Hematopoietic multipotent progenitor cell treated with erythropoietin and hydrocortisone succinate and interleukin-3 and kit ligand, for 4 days (in vitro differentiated cells): ENCODE measurements at regions not wholly inside any gene's neighbourhood (a gene's known extent, or its start where the extent isn't known, plus 50 kb on each side); places are given as distances from the start of the nearest gene placed in this dataset.

Source experiments
- DNase-seq: peaks from one replicate; pipeline ENCODE4 v3.0.0-alpha.2; 2015

DNA sequence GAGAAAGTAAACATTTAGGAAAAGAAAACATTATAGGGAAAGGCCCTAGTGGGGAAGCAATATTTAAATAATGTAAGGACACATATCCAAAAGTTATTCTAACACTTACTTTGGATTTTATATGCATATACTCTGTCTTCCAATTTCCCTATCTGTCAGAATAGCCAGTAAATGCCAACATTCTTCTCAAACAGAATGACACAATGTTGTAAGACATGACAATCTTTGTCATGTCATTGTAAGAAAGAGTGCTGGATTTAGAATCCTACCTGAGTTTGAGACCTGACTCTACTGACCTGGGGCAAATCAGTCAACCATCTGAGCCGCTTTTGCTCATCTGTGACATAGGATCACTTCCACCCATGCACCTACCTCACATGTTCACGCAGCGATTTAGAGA, 198.3 kb downstream of the PHLDA1 start:
- no peak for DNase-seq

- DNase-seq: peak; percentile 3
These were observed 200.2 kb downstream of the PHLDA1 start for GRCh38 chr12:75831402-75831801.

DNA sequence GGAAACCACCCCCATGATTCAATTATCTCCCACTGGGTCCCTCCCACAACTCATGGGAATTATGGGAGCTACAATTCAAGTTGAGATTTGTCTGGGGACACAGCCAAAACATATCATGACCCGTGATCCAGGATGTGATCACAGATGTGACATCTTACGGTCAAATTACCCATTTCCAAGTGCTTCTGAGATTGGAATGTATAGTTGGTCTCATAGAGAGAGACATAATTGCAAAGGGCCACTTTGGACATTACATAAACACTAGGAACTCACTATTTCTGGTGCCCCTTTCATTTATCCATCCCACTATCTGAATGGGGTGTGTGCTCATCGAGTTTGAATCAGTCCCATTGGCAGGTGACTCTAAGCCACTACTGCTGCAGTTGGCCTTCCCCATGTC, 204.5 kb downstream of the PHLDA1 start:
- no peak for DNase-seq

DNA sequence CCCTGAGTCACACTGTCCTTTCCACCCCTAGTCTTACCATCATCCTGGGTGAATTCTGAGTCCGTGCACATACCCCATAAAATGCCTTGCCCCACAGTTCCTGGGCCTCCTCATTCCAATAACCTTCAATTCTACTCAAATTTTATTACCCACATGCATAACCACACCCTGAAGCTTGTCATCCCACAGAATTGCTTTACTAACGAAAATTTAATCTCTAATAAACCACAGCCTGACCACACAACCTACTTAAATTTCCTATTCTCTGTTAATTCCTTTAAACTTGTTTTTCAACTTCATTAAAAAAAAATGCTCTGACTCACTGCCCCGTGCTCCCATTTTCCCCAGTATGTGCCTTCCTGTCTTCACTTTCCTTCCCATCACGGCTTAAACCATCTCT, 205.9 kb downstream of the PHLDA1 start:
- peak; percentile 1 for DNase-seq

DNA sequence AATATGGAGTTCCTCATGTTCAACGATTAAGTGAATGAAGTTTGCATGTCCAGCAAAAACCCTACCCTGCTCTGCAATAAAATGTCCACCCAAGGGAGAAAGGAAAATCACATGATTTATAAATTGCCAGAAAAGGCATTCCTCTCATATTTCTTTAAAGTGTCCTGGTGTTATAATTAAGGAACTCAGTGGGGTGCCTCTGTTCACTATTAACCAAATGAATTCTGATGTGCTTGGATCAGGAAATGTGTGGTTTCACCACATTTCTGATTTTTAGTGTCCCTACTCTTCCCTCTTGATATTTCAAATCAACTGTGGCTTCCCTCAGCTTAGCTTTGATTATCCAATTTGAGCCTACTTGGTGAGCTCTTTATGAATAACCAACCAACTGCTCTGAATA, 208.1 kb downstream of the PHLDA1 start:
- DNase-seq: no peak

DNA sequence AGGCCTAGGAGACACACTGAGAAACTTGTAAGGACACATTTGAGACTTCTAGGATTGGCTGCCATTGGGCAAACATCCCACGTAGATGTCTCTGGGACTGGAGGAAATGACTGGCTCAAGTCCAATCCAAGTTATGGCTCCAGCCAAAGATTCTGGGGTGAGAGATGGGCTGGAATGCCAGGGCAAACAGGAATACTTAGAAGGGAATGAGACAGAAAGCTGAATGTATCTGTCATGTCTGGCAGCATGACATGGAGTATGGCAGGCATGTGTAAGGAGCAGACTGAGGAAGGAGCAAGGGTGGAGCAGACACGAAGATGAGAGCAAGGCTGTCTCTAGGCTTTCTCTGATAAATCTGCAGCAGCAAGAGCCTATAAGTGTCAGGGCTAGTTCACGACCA, 209.2 kb downstream of the PHLDA1 start:
- no peak for DNase-seq

- no peak for DNase-seq
These were observed 210.6 kb downstream of the PHLDA1 start for GRCh38 chr12:75820848-75821578.

- no peak for DNase-seq
These were observed 211.5 kb downstream of the PHLDA1 start for GRCh38 chr12:75820071-75820470.

GRCh38 chr12:75819512-75819911, 212.1 kb downstream of the PHLDA1 start:
- no peak for DNase-seq

DNA sequence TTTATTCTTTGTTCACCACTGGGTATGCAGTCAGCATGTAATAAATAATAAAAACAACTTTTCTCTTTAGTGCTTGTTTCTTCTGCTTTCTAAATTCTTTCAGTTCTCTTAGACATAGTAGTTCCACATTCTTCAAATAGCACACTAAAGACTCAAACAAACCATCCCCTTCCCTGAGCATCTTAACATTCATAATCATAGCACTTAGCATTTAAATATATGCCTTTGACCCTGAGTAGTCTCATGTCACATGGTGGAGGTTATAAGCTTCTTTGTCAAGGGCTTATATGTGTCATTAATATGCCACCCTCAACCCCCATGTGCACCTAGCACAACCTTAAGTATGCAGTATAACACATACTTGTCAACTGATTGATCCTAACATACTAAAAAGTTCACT, 212.7 kb downstream of the PHLDA1 start:
- DNase-seq: no peak

DNA sequence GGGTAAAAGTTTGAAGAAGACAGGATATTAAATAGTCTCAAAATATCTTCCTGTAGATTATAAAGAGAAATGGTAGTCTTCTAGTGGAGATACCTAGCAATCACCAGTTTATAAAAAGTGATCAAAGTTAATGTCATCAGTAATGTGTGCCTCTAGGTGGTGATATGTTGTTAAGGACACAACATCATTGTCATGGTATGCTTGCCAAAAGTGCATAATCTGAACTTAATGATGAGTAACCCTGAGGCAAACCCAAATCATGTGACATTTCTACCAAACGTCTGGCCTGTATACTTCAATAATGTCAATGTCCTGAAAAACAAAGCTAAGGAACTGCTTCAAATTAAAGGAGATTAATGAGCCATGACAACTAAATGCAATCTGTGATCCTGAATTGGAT, 214.7 kb downstream of the PHLDA1 start:
- peak; percentile 42 for DNase-seq

DNA sequence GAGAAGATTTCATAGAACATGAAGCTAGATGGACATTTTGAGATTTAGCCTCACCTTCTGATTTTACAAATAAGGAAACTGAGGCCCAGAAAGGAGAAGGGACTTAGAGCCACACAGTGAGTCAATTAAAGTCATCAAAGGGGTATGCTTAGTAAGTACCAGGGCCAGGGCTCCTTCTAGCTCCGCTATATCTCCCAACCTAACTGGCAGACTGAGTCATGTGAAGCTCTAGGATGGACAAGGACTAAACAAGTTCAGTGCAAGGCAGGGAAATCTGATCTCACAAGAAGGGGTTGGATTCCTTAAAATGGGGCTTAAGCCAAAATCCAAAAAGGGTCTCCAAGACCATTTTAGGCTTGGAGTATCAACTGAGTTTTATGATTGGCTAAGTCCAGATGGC, 215.8 kb downstream of the PHLDA1 start:
- DNase-seq: no peak

GRCh38 chr12:75814851-75815754, 216.5 kb downstream of the PHLDA1 start:
- DNase-seq: peak; percentile 27

- DNase-seq: no peak
These were observed 218.5 kb downstream of the PHLDA1 start for GRCh38 chr12:75813072-75813471.

- DNase-seq: no peak
These were observed 219.1 kb downstream of the PHLDA1 start for GRCh38 chr12:75812271-75813018.

- no peak for DNase-seq
These were observed 221.8 kb downstream of the PHLDA1 start for GRCh38 chr12:75809746-75810145.

DNA sequence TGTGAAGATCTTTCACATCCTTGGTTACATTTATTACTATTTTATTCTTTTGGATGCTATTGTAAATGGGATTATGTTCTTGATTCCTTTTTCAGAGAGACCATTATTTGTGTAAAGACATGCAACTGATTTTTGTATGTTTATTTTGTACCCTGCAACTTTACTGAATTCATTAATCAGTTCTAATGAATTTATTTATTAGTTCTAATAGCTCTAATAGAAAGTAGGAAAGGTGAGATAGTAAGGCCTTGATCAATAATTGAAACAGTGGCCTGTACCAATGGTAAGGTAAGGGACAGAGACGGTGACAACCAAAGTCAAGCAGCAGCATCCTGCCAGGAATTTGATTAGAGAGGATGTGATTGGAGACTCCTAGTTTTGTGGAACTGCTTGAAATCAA, 224.1 kb downstream of the PHLDA1 start:
- no peak for DNase-seq

- DNase-seq: no peak
These were observed 225.7 kb downstream of the PHLDA1 start for GRCh38 chr12:75805905-75806304.

DNA sequence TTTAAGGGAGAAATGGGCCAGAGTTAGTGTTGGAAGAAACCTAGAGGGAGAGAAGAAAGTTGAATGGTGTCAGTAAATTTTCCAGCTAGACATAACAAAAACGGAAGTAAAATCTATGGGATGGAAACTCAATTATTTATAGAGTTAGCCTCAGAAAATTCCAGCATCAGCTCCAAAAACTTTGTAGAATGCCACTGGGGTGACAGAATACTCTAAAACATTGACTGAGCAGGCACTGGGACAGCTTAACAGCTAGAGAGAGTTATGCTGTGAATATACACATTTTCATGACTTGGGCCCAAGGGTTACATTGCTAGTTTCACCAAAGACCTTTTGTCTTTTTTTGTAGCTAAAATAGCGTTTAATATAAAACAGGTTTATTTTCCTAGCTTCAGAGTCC, 226.3 kb downstream of the PHLDA1 start:
- DNase-seq: no peak

DNA sequence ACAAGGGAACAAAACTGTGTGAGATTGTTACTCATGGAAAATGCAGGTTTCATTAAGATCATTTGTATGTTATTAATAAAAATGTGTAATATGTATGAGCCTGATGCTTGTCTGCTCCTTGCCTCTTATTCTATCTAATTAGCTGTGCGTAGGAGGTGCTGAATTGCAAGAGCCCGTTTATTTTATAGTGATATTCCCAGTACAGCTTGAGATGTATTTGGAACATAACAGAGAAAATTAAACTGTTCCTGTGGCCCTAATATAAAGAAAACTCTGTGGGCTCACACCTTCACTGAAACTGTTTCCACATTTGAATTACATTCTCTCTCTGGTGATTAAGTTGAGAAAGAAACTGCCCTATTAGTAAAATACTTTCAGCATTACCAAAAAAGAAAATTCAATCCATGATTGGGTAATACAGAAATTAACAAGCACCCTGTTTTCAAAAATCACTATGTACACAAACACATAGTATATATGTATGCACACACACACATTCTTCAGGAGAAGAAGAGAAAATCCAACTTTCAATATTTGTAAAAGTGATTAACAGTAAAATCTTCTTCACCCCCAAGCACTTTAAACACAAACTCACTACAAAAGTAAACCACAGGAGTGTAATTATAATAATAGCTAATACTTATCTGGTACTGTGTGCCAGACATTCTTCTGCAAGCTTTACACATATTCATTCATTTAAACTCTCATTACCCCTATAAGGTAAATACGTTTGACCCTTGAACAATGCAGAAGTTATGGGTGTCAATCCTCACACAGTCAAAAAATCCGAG, 233.2 kb downstream of the PHLDA1 start:
- DNase-seq: no peak

GRCh38 chr12:75795125-75795524, 236.5 kb downstream of the PHLDA1 start:
- DNase-seq: no peak

- no peak for DNase-seq
These were observed 238.9 kb downstream of the PHLDA1 start for GRCh38 chr12:75792687-75793086.

DNA sequence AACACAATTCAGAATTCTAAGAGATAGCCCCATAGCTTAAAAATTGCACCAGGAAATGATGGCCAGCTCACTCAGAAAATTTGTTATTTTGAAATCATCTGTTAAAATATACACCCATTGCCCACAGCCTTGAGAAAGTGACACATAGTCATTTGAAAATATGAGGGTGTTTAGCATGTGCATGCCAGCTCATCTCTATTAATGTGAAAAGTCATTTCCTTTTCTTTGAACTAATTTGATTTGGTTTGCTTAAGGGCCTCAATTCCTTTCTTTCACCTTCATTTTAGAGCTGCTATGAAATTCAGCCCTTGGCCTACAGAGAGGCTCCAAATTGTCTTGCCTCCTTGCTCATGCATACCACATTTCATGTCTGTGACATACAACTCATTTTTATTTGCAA, 241.4 kb downstream of the PHLDA1 start:
- no peak for DNase-seq
